ENCODE measurements at regions not wholly inside any gene's neighbourhood (a gene's known extent, or its start where the extent isn't known, plus 50 kb on each side); places are given as distances from the start of the nearest gene placed in this dataset.
"Not testable (repeated sequence)": the region's sequence is repeated elsewhere in the genome, so short reads cannot be mapped to it uniquely, and the experiment has no call there.

DNA sequence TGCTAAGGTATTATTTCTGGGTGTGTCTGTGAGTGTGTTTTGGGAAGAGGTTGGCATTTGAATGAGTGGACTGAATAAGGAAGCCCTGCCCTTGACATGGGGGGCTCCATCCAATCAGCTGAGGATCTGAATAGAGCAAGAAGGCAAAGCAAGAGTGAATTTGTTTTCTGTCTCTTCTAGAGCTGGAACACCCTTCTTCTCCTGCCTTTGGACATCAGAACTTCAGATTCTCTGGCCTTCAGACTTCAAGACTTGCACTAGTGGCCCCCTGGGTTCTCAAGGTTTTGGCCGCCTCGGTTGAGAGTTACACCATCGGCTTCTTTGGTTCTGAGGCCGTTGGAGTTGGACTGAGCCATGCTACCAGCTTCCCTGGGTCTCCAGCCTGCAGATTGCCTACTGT lies 448.6 kb downstream of the SHISA9 start:
- Mint-ChIP-seq H3K4me1 (no peaks in the 10 kb centered on the region), H3K27ac (no peak overlapping the region), H3K4me3 (no peak overlapping the region), H3K27me3 (ENCODE audit: low read depth in 2 of 2) (no peaks in the 10 kb centered on the region), H3K9me3 (peaks cover 5 to 8% of the 10 kb centered on the region in 2 donors), H3K36me3 (no peaks in the 10 kb centered on the region)
- TF ChIP-seq, protein P1, sequence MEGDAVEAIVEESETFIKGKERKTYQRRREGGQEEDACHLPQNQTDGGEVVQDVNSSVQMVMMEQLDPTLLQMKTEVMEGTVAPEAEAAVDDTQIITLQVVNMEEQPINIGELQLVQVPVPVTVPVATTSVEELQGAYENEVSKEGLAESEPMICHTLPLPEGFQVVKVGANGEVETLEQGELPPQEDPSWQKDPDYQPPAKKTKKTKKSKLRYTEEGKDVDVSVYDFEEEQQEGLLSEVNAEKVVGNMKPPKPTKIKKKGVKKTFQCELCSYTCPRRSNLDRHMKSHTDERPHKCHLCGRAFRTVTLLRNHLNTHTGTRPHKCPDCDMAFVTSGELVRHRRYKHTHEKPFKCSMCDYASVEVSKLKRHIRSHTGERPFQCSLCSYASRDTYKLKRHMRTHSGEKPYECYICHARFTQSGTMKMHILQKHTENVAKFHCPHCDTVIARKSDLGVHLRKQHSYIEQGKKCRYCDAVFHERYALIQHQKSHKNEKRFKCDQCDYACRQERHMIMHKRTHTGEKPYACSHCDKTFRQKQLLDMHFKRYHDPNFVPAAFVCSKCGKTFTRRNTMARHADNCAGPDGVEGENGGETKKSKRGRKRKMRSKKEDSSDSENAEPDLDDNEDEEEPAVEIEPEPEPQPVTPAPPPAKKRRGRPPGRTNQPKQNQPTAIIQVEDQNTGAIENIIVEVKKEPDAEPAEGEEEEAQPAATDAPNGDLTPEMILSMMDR (IDR thresholded peaks at IDR 0.05) = no peak
- Histone ChIP-seq H3K4me1 (ENCODE audit: control insufficient read depth, insufficient read depth, low read length) (no peaks in the 10 kb centered on the region), H3K27ac (ENCODE audit: low read length) (no peak overlapping the region), H3K9me3 (ENCODE audit: control insufficient read depth, insufficient read depth, low read length) (no peaks in the 10 kb centered on the region), H3K27me3 (ENCODE audit: control insufficient read depth, insufficient read depth, low read length) (no peaks in the 10 kb centered on the region), H3K36me3 (ENCODE audit: control insufficient read depth, insufficient read depth, low read length) (no peaks in the 10 kb centered on the region), H3K4me3 (ENCODE audit: low read length) (no peak overlapping the region)
- DNase-seq = no peak
- intact Hi-C loops (cut with micrococcal nuclease) = no loop called here
- WGBS (ENCODE audit: insufficient coverage) = 92% methylated on average over 4 of the region's 4 CpGs
- no peak for ATAC-seq

GRCh38 chr16:13351181-13351580 lies 449.8 kb downstream of the SHISA9 start:
- TF ChIP-seq, protein P1 (IDR thresholded peaks at IDR 0.05) = no peak
- H3K27ac ChIP-seq (ENCODE audit: low read length) = no peak overlapping the region
- DNase-seq (no peak), ATAC-seq (no peak)
- H3K4me3 ChIP-seq (ENCODE audit: low read length) = no peak overlapping the region
- intact Hi-C loops (cut with micrococcal nuclease) = no loop called here
- H3K27ac Mint-ChIP-seq = no peak overlapping the region
- peaks cover 2 to 8% of the 10 kb centered on the region in 2 donors for H3K9me3 Mint-ChIP-seq
- no peaks in the 10 kb centered on the region for H3K4me1 ChIP-seq (ENCODE audit: control insufficient read depth, insufficient read depth, low read length)
- H3K9me3 ChIP-seq (ENCODE audit: control insufficient read depth, insufficient read depth, low read length) = no peaks in the 10 kb centered on the region
- H3K36me3 Mint-ChIP-seq = no peaks in the 10 kb centered on the region
- H3K4me3 Mint-ChIP-seq = no peak overlapping the region
- H3K4me1 Mint-ChIP-seq = no peaks in the 10 kb centered on the region
- 82% methylated on average over 6 of the region's 6 CpGs for WGBS (ENCODE audit: insufficient coverage)
- H3K27me3 ChIP-seq (ENCODE audit: control insufficient read depth, insufficient read depth, low read length) = no peaks in the 10 kb centered on the region
- no peaks in the 10 kb centered on the region for H3K36me3 ChIP-seq (ENCODE audit: control insufficient read depth, insufficient read depth, low read length)
- no peaks in the 10 kb centered on the region for H3K27me3 Mint-ChIP-seq (ENCODE audit: low read depth in 2 of 2)

DNA sequence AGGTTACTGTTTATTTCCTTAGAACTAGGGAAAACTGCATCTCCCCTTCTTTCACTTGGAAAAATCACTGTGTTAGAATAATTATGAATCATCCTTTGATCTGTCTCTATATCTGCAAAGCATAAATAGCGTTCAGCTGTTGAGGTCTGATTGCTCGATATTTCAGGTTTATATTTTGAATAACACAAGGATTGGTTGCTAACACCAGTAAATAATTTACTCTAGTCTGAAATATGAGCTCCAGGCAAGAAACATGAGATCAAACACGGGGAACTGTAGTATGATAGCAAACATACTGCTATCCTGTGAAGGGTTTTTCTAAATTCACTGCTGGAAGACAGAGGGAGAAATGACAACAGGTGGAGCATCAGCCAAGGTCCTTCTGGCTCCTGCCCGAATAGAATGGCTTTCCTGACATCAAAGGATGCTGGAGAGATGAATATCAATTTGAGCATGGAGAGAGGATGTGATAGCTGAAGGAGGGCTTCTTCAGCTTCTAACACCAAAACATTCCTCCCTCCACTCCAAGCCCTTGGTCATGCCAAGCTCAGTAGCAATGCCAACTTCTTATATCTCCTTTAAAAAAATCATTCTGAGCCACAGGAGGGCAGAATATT lies 450.3 kb downstream of the SHISA9 start:
- Histone ChIP-seq H3K27me3 (ENCODE audit: control insufficient read depth, insufficient read depth, low read length) (no peaks in the 10 kb centered on the region), H3K4me1 (ENCODE audit: control insufficient read depth, insufficient read depth, low read length) (no peaks in the 10 kb centered on the region), H3K27ac (ENCODE audit: low read length) (no peak overlapping the region), H3K36me3 (ENCODE audit: control insufficient read depth, insufficient read depth, low read length) (no peaks in the 10 kb centered on the region), H3K4me3 (ENCODE audit: low read length) (no peak overlapping the region), H3K9me3 (ENCODE audit: control insufficient read depth, insufficient read depth, low read length) (no peaks in the 10 kb centered on the region)
- no peak for ATAC-seq
- TF ChIP-seq, protein P1 (IDR thresholded peaks at IDR 0.05) = no peak
- no peak for DNase-seq
- Mint-ChIP-seq H3K4me3 (no peak overlapping the region), H3K27me3 (ENCODE audit: low read depth in 2 of 2) (no peaks in the 10 kb centered on the region), H3K27ac (no peak overlapping the region), H3K36me3 (no peaks in the 10 kb centered on the region), H3K4me1 (no peaks in the 10 kb centered on the region), H3K9me3 (peaks cover 3 to 8% of the 10 kb centered on the region in 2 donors)
- WGBS (ENCODE audit: insufficient coverage) = 84% methylated on average over 3 of the region's 4 CpGs
- intact Hi-C loops (cut with micrococcal nuclease) = no loop called here

DNA sequence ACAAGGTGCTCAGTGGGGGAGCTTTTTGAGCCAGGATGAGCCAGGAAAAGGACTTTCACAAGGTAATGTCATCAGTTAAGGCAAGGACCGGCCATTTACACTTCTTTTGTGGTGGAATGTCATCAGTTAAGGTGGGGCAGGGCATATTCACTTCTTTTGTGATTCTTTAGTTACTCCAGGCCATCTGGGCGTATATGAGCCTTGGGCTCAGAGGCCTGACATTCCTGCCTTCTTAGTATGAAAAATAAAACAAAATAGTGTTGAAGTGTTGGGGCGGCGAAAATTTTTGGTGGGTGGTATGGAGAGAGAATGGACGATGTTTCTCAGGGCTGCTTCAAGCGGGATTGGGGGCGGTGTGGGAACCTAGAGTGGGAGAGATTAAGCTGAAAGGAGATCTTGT lies 451.4 kb downstream of the SHISA9 start:
- H3K4me3 Mint-ChIP-seq; H3K36me3 Mint-ChIP-seq; ATAC-seq; H3K27ac Mint-ChIP-seq; H3K27ac ChIP-seq (ENCODE audit: low read length); DNase-seq; H3K36me3 ChIP-seq (ENCODE audit: control insufficient read depth, insufficient read depth, low read length); H3K27me3 ChIP-seq (ENCODE audit: control insufficient read depth, insufficient read depth, low read length); H3K4me1 Mint-ChIP-seq; H3K9me3 Mint-ChIP-seq; H3K9me3 ChIP-seq (ENCODE audit: control insufficient read depth, insufficient read depth, low read length); H3K27me3 Mint-ChIP-seq (ENCODE audit: low read depth in 2 of 2); H3K4me1 ChIP-seq (ENCODE audit: control insufficient read depth, insufficient read depth, low read length); H3K4me3 ChIP-seq (ENCODE audit: low read length); intact Hi-C loops (cut with micrococcal nuclease): not testable (repeated sequence)
- 83% methylated on average over 6 of the region's 7 CpGs for WGBS (ENCODE audit: insufficient coverage)

- H3K4me1 ChIP-seq (ENCODE audit: control insufficient read depth, insufficient read depth, low read length); H3K27me3 ChIP-seq (ENCODE audit: control insufficient read depth, insufficient read depth, low read length); ATAC-seq; H3K27me3 Mint-ChIP-seq (ENCODE audit: low read depth in 2 of 2); H3K9me3 ChIP-seq (ENCODE audit: control insufficient read depth, insufficient read depth, low read length); intact Hi-C loops (cut with micrococcal nuclease); H3K4me3 ChIP-seq (ENCODE audit: low read length); DNase-seq; H3K36me3 ChIP-seq (ENCODE audit: control insufficient read depth, insufficient read depth, low read length); H3K4me1 Mint-ChIP-seq; H3K27ac Mint-ChIP-seq; H3K4me3 Mint-ChIP-seq; H3K27ac ChIP-seq (ENCODE audit: low read length); H3K36me3 Mint-ChIP-seq: not testable (repeated sequence)
- H3K9me3 Mint-ChIP-seq = peaks cover 14% of the 10 kb centered on the region in 2 donors
- 92% methylated on average over 4 of the region's 4 CpGs for WGBS (ENCODE audit: insufficient coverage)
Observed at GRCh38 chr16:13357842-13358241, 456.4 kb downstream of the SHISA9 start.

All from natural killer cell (primary cell).